C4-2B (cell line): ENCODE measurements at regions not wholly inside any gene's neighbourhood (a gene's known extent, or its start where the extent isn't known, plus 50 kb on each side); places are given as distances from the start of the nearest gene placed in this dataset.

Source experiments
- ZFX ChIP-seq: fragments of 450-650 bp; IDR thresholded peaks from 2 replicates; pipeline ENCODE4 v1.6.1; 2017
- TF ChIP-seq, protein P1 (sequence below): fragments of 450-650 bp; conservative IDR thresholded peaks from 2 replicates; pipeline ENCODE4 v1.5.1; 2017; ENCODE audit warnings: mild to moderate bottlenecking

- TF ChIP-seq, protein P1, sequence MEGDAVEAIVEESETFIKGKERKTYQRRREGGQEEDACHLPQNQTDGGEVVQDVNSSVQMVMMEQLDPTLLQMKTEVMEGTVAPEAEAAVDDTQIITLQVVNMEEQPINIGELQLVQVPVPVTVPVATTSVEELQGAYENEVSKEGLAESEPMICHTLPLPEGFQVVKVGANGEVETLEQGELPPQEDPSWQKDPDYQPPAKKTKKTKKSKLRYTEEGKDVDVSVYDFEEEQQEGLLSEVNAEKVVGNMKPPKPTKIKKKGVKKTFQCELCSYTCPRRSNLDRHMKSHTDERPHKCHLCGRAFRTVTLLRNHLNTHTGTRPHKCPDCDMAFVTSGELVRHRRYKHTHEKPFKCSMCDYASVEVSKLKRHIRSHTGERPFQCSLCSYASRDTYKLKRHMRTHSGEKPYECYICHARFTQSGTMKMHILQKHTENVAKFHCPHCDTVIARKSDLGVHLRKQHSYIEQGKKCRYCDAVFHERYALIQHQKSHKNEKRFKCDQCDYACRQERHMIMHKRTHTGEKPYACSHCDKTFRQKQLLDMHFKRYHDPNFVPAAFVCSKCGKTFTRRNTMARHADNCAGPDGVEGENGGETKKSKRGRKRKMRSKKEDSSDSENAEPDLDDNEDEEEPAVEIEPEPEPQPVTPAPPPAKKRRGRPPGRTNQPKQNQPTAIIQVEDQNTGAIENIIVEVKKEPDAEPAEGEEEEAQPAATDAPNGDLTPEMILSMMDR = no peak
- no peak for TF ChIP-seq ZFX
Observed at GRCh38 chr3:127092776-127093175, 100.2 kb upstream of the PRR23E start.
